ENCODE measurements at regions not wholly inside any gene's neighbourhood (a gene's known extent, or its start where the extent isn't known, plus 50 kb on each side); places are given as distances from the start of the nearest gene placed in this dataset.
"Not testable (repeated sequence)": the region's sequence is repeated elsewhere in the genome, so short reads cannot be mapped to it uniquely, and the experiment has no call there.

DNA sequence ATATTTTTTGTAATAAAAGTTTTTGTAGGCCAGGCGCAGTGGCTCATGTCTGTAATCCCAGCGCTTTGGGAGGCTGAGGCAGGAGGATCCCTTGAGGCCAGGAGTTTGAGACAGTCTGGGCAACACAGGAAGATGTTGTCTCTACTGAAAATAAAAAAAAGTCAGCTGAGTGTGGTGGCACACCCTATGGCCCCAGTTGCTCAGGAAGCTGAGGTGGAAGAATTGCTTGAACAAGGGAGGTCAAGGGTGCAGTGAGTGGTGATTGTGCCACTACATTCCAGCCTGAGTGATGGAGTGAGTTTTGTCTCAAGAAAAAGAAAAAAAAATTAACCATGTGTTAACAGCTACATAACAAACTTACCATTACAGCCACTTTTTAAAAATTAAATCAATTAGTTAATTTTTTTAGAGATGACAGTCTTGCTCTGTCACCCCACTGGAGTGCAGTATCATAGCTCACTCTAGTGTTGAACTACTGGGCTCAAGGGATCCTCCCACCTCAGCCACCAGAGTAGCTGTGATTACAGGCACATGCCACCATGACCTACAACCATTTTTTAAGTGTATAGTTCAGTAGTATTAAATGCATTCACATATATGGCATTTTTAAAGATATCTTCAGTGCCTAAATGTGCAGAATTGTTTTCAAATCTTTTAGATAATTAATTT is 67.2 kb upstream of the ACYP2 start:
- Mint-ChIP-seq H3K4me3 (no peak overlapping the region), H3K9me3 (ENCODE audit: low read depth) (peaks cover 6% of the 10 kb centered on the region), H3K36me3 (peaks cover 15% of the 10 kb centered on the region), H3K27me3 (no peaks in the 10 kb centered on the region), H3K4me1 (peaks cover 20% of the 10 kb centered on the region), H3K27ac (peak overlapping the region; percentile 21)
- DNase-seq (peak; percentile 44), ATAC-seq (peak; percentile 59)
- CTCF ChIA-PET: interaction anchor here (0.8 kb wide), 1 partner anchor 114 kb away, joined by 3 read pairs; no protein-coding TSS in a partner anchor

DNA sequence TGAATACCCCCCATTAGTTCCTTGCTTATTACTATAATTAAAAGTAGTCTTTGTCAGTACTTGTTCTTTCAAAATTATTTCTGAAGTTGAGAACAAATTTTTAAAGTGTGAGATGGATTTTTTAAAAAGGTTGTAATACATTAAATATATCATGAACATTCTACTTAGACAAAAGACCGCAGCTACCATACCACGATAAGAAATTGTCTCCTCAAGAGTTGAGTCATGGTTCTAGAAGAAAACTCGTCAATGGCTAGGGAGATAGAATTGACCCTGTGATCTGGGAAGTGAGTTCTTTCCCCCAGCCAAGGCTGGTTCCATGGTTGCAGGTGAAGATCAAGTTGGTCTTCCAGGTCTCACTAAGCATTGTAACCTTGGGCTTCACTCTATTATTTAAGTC is 67.8 kb upstream of the ACYP2 start:
- peaks cover 15% of the 10 kb centered on the region for H3K4me1 Mint-ChIP-seq
- no peaks in the 10 kb centered on the region for H3K27me3 Mint-ChIP-seq
- no peak for DNase-seq
- no peak for ATAC-seq
- peaks cover 6% of the 10 kb centered on the region for H3K9me3 Mint-ChIP-seq (ENCODE audit: low read depth)
- CTCF ChIA-PET: interaction anchor here (0.8 kb wide), 1 partner anchor 114 kb away, joined by 3 read pairs; no protein-coding TSS in a partner anchor
- no peak overlapping the region for H3K4me3 Mint-ChIP-seq
- H3K27ac Mint-ChIP-seq: no peak overlapping the region
- peaks cover 15% of the 10 kb centered on the region for H3K36me3 Mint-ChIP-seq

DNA sequence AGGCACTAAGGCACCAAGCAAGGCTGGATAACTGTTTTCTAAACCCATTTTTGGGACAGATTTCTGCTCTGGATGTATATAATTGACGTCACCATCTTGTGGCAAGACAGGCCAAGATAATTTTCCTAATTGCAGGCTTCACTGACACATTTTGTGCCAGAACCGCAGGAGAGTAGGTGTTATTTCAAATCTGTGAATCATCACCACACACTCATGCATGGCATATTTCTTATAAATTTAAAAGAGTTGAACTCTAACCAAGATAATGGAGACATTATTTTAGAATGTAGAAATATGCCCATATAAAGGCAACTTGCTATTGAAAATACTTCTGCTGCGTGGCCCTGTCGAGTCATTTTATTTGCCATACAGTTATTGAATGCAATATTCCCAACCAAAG is 68.3 kb upstream of the ACYP2 start:
- H3K4me1 Mint-ChIP-seq: peaks cover 16% of the 10 kb centered on the region
- no peak overlapping the region for H3K27ac Mint-ChIP-seq
- CTCF ChIA-PET: no interaction called here
- H3K36me3 Mint-ChIP-seq: peaks cover 15% of the 10 kb centered on the region
- peaks cover 6% of the 10 kb centered on the region for H3K9me3 Mint-ChIP-seq (ENCODE audit: low read depth)
- no peak for ATAC-seq
- H3K4me3 Mint-ChIP-seq: no peak overlapping the region
- no peaks in the 10 kb centered on the region for H3K27me3 Mint-ChIP-seq
- DNase-seq: no peak

DNA sequence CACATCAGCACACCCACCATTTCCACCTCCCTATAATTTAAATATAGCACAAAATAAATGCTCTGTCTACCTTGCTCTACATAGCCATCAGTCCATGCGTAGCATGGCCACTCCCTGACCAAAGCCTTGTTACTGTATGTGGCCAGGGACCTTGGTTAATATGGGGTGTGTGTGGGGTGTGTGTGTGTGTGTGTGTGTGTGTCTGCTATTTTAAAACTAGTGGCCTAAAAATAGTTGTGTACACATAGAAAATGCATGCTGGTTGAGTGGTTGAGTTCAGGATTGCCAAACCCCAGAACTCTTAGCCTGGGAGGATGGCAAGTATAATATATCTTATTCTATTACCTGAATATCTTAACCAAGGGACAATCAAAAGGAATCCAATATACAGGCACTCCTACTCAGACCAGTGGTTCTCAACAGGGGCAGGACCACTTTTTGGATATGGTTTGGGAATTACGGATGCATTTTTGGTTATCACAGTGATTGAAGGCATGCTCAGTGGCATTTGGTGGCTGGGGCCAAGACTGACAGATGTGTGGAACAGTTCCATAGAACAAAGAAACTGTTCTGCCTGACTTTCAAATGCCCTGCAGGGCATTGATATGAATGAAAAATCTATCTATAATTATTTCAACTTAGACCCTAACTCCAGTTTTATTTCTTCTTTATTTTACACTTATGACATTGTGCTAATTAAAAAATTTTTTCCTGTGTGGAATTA is 72.3 kb upstream of the PSME4 start:
- Mint-ChIP-seq H3K4me1 (peaks cover 13% of the 10 kb centered on the region), H3K27ac (no peak overlapping the region), H3K36me3 (peaks cover 13% of the 10 kb centered on the region), H3K27me3 (no peaks in the 10 kb centered on the region), H3K4me3 (no peak overlapping the region), H3K9me3 (ENCODE audit: low read depth) (peaks cover 6% of the 10 kb centered on the region)
- DNase-seq: no peak
- CTCF ChIA-PET: no interaction called here
- ATAC-seq: no peak

GRCh38 chr2:54042341-54042740 is 71.5 kb upstream of the PSME4 start:
- CTCF ChIA-PET: interaction anchor here (0.9 kb wide), 1 partner anchor 9 kb away, joined by 3 read pairs; no protein-coding TSS in a partner anchor
- Mint-ChIP-seq H3K27ac (no peak overlapping the region), H3K9me3 (ENCODE audit: low read depth) (peaks cover 6% of the 10 kb centered on the region), H3K4me3 (no peak overlapping the region), H3K4me1 (peaks cover 8% of the 10 kb centered on the region), H3K27me3 (no peaks in the 10 kb centered on the region), H3K36me3 (peaks cover 13% of the 10 kb centered on the region)
- DNase-seq (no peak), ATAC-seq (no peak)

GRCh38 chr2:54041135-54041534 is 70.3 kb upstream of the PSME4 start:
- ATAC-seq: peak; percentile 98
- Mint-ChIP-seq H3K27me3 (no peaks in the 10 kb centered on the region), H3K36me3 (peaks cover 9% of the 10 kb centered on the region), H3K9me3 (ENCODE audit: low read depth) (peaks cover 6% of the 10 kb centered on the region), H3K4me1 (peaks cover 3% of the 10 kb centered on the region), H3K27ac (no peak overlapping the region), H3K4me3 (no peak overlapping the region)
- peak; percentile 73 for DNase-seq
- CTCF ChIA-PET: interaction anchor here (1.3 to 1.4 kb wide), 2 partner anchors 12 to 71 kb away, joined by 3 to 4 read pairs; no protein-coding TSS in a partner anchor

DNA sequence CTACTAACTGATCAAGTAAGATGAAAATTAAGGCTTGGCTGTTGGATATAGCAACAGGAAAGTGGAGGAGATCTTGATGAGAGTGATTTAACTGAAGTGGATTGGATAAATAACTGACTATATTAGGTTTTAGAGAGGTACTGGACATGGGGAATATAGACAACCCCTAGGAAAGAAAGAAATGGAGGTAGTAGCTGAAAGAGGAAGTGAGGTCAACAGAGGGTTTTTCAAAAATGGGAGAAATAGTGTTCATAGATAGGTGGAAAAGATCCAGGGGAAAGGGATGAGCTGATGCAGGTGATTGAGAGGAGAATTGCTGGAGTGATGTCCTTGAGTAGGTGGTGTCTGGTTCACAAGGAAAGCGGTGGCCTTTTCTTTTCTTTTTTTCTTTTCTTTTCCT is 69.9 kb upstream of the PSME4 start:
- Mint-ChIP-seq H3K4me3 (no peak overlapping the region), H3K27ac (no peak overlapping the region), H3K27me3 (no peaks in the 10 kb centered on the region), H3K4me1 (peaks cover 3% of the 10 kb centered on the region), H3K9me3 (ENCODE audit: low read depth) (peaks cover 6% of the 10 kb centered on the region), H3K36me3 (peaks cover 8% of the 10 kb centered on the region)
- DNase-seq (no peak), ATAC-seq (no peak)
- CTCF ChIA-PET: interaction anchor here (1.3 to 1.4 kb wide), 2 partner anchors 12 to 71 kb away, joined by 3 to 4 read pairs; no protein-coding TSS in a partner anchor

DNA sequence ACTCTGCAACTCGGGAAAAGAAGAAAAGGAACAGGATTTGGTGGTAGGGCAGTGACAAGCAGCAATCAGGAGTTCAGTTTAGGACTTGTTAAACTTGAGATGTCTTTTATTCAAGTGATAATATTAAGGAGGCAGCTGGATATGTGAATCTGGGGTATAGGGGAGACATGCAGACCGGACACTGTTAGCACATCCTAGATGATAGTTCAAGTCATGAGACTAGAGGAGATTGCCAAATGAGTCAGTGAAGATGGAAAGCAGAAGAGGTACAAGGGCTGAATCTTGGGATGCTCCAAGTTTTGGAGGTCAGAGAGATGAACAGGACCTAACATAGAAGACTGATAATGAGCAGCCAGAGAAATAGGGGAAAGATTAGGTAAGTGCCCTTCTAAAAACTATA is 69.5 kb upstream of the PSME4 start:
- Mint-ChIP-seq H3K27me3 (no peaks in the 10 kb centered on the region), H3K36me3 (peaks cover 5% of the 10 kb centered on the region), H3K4me1 (peaks cover 3% of the 10 kb centered on the region), H3K27ac (no peak overlapping the region), H3K9me3 (ENCODE audit: low read depth) (peaks cover 5% of the 10 kb centered on the region), H3K4me3 (no peak overlapping the region)
- CTCF ChIA-PET: interaction anchor here (1.4 kb wide), 1 partner anchor 12 kb away, joined by 4 read pairs; no protein-coding TSS in a partner anchor
- ATAC-seq (no peak), DNase-seq (no peak)

DNA sequence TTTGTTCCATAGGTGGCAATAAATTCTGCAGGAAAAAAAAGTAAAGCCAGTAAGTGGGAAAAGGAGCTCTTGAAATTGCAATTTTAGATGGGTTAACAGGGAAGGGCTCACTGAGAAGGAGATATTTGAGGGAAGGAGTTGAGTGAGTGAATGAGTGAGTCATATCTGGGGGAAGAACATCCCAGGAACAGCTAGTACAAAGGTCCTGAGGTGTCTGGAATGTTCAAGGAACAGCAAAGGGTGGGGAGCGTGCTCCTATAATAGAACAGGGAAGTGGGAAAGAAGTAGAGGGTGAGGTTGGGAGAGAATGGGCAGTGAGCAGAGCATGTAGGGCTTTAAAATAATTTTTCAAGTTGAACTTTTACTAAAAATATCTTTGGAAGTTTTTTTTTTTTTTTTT is 68.0 kb upstream of the PSME4 start:
- CTCF ChIA-PET: interaction anchor here (1.0 kb wide), 1 partner anchor 39 kb away, joined by 3 read pairs; no protein-coding TSS in a partner anchor

GRCh38 chr2:54031288-54031687 is 60.5 kb upstream of the PSME4 start:
- DNase-seq; CTCF ChIA-PET; H3K9me3 Mint-ChIP-seq (ENCODE audit: low read depth); H3K4me3 Mint-ChIP-seq; H3K4me1 Mint-ChIP-seq; H3K27ac Mint-ChIP-seq; H3K36me3 Mint-ChIP-seq; ATAC-seq; H3K27me3 Mint-ChIP-seq: not testable (repeated sequence)

More for the DNA sequence above, 68.0 kb upstream of the PSME4 start:
- Mint-ChIP-seq H3K27me3 (no peaks in the 10 kb centered on the region), H3K36me3 (no peaks in the 10 kb centered on the region), H3K4me3 (no peak overlapping the region), H3K27ac (peak overlapping the region; percentile 10), H3K9me3 (ENCODE audit: low read depth) (no peaks in the 10 kb centered on the region), H3K4me1 (peaks cover 3% of the 10 kb centered on the region)
- DNase-seq (no peak), ATAC-seq (no peak)

DNA sequence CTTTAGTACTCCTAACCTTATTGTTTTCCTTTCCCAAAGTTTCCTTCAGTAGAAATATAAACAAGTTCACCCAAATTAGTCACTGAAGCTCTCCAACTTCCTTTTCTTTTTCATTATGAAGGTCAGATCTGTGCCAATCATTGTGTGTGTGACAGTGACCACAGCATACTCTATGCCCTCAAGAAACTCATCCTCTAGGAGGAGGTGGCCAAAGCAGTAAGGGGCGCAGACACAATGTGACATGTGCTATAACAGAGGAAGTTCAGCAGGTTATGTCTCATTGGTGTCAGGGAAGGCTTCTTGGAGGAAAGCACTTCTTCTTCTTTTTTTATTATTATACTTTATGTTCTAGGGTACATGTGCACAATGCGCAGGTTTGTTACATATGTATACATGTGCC is 60.0 kb upstream of the PSME4 start:
- no peaks in the 10 kb centered on the region for H3K27me3 Mint-ChIP-seq
- no peak overlapping the region for H3K27ac Mint-ChIP-seq
- no peak for ATAC-seq
- H3K4me3 Mint-ChIP-seq: no peak overlapping the region
- H3K36me3 Mint-ChIP-seq: peaks cover 5% of the 10 kb centered on the region
- H3K9me3 Mint-ChIP-seq (ENCODE audit: low read depth): no peaks in the 10 kb centered on the region
- H3K4me1 Mint-ChIP-seq: no peaks in the 10 kb centered on the region
- CTCF ChIA-PET: no interaction called here
- DNase-seq: no peak

DNA sequence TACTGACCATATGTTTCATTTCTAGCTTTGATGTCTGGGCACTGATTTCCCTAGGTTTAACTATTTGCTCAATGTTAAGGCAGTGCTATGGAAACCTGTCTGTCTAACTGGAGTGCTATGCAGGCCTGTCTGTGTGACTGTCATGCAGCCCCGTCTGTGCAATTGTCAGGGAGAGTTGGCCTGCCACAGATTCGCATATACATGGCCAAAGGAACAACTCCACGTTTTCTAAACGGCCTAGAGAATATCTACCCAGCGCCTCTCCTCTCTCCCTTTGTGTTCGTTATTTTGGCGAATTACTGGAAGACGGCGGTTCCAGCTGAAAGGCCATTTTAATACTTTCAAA is 59.6 kb upstream of the PSME4 start:
- H3K4me1 Mint-ChIP-seq: no peaks in the 10 kb centered on the region
- CTCF ChIA-PET: no interaction called here
- H3K36me3 Mint-ChIP-seq: peaks cover 5% of the 10 kb centered on the region
- H3K27me3 Mint-ChIP-seq: no peaks in the 10 kb centered on the region
- H3K27ac Mint-ChIP-seq: no peak overlapping the region
- DNase-seq (no peak), ATAC-seq (no peak)
- no peak overlapping the region for H3K4me3 Mint-ChIP-seq
- no peaks in the 10 kb centered on the region for H3K9me3 Mint-ChIP-seq (ENCODE audit: low read depth)

GRCh38 chr2:54029721-54030395 is 59.1 kb upstream of the PSME4 start:
- Mint-ChIP-seq H3K4me1 (no peaks in the 10 kb centered on the region), H3K36me3 (peaks cover 5% of the 10 kb centered on the region), H3K4me3 (no peak overlapping the region), H3K27me3 (no peaks in the 10 kb centered on the region), H3K27ac (no peak overlapping the region), H3K9me3 (ENCODE audit: low read depth) (no peaks in the 10 kb centered on the region)
- ATAC-seq: no peak
- no peak for DNase-seq
- CTCF ChIA-PET: no interaction called here
